ENCODE measurements at regions not wholly inside any gene's neighbourhood (a gene's known extent, or its start where the extent isn't known, plus 50 kb on each side); places are given as distances from the start of the nearest gene placed in this dataset.
"Not testable (repeated sequence)": the region's sequence is repeated elsewhere in the genome, so short reads cannot be mapped to it uniquely, and the experiment has no call there.

DNA sequence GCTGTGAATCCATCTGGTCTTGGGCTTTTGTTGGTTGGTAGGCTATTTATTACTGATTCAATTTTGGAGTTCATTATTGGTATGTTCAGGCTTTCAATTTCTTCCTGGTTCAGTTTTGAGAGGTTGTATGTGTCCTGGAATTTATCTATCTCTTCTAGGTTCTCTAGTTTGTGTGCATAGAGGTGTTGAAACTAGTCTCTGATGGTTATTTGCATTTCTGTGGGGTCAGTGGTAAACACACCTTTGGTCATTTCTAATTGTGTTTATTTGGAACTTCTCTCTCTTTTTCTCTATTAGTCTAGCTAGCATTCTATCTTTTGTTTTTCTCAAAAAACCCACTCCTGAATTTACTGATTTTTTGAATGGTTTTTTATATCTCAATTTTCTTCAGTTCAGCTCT, 70.1 kb upstream of the IRAK1BP1 start:
- no peaks in the 10 kb centered on the region for H3K27me3 Mint-ChIP-seq (ENCODE audit: insufficient read depth, unreplicated experiment)
- no peaks in the 10 kb centered on the region for H3K36me3 Mint-ChIP-seq (ENCODE audit: insufficient read depth, unreplicated experiment)
- H3K9me3 Mint-ChIP-seq (ENCODE audit: unreplicated experiment), result peaks cover 28% of the 10 kb centered on the region
- CTCF ChIA-PET, result no interaction called here
- TF ChIP-seq, protein P1, sequence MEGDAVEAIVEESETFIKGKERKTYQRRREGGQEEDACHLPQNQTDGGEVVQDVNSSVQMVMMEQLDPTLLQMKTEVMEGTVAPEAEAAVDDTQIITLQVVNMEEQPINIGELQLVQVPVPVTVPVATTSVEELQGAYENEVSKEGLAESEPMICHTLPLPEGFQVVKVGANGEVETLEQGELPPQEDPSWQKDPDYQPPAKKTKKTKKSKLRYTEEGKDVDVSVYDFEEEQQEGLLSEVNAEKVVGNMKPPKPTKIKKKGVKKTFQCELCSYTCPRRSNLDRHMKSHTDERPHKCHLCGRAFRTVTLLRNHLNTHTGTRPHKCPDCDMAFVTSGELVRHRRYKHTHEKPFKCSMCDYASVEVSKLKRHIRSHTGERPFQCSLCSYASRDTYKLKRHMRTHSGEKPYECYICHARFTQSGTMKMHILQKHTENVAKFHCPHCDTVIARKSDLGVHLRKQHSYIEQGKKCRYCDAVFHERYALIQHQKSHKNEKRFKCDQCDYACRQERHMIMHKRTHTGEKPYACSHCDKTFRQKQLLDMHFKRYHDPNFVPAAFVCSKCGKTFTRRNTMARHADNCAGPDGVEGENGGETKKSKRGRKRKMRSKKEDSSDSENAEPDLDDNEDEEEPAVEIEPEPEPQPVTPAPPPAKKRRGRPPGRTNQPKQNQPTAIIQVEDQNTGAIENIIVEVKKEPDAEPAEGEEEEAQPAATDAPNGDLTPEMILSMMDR (IDR thresholded peaks at IDR 0.05; ENCODE audit: unreplicated experiment), result no peak
- POLR2A ChIA-PET, result no interaction called here
- BruUV-seq (replicated peaks), result no TSS peak
- no peak overlapping the region for H3K27ac Mint-ChIP-seq (ENCODE audit: low read depth, unreplicated experiment)
- intact Hi-C loops (cut with micrococcal nuclease), result no loop called here
- no peak overlapping the region for H3K4me3 Mint-ChIP-seq (ENCODE audit: unreplicated experiment)
- H3K4me1 Mint-ChIP-seq (ENCODE audit: insufficient read depth, unreplicated experiment), result no peaks in the 10 kb centered on the region
- no peak for DNase-seq (ENCODE audit: unreplicated experiment)

DNA sequence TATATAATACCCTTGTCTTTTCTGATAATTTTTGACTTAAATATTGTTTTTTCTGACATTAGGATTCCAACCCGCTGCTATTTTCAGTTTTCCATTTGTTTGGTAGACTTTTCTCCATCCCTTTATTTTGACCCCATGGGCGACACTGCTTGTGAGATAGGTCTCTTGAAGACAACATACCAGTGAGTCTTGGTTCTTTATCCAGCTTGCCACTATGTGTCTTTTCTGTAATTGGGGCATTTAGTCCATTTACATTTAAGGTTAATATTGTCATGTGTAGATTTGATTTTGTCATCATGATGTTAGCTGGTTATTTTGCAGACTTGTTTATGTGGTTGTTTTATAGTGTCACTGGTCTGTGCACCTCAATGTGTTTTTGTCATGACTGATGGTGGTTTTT, 67.7 kb upstream of the IRAK1BP1 start:
- POLR2A ChIA-PET, result no interaction called here
- no peak for DNase-seq (ENCODE audit: unreplicated experiment)
- no TSS peak for BruUV-seq (replicated peaks)
- TF ChIP-seq, protein P1 (IDR thresholded peaks at IDR 0.05; ENCODE audit: unreplicated experiment), result no peak
- Mint-ChIP-seq H3K27me3 (ENCODE audit: insufficient read depth, unreplicated experiment) (no peaks in the 10 kb centered on the region), H3K36me3 (ENCODE audit: insufficient read depth, unreplicated experiment) (no peaks in the 10 kb centered on the region), H3K27ac (ENCODE audit: low read depth, unreplicated experiment) (no peak overlapping the region), H3K9me3 (ENCODE audit: unreplicated experiment) (peaks cover 35% of the 10 kb centered on the region), H3K4me1 (ENCODE audit: insufficient read depth, unreplicated experiment) (no peaks in the 10 kb centered on the region), H3K4me3 (ENCODE audit: unreplicated experiment) (no peak overlapping the region)
- intact Hi-C loops (cut with micrococcal nuclease), result no loop called here
- CTCF ChIA-PET, result no interaction called here

DNA sequence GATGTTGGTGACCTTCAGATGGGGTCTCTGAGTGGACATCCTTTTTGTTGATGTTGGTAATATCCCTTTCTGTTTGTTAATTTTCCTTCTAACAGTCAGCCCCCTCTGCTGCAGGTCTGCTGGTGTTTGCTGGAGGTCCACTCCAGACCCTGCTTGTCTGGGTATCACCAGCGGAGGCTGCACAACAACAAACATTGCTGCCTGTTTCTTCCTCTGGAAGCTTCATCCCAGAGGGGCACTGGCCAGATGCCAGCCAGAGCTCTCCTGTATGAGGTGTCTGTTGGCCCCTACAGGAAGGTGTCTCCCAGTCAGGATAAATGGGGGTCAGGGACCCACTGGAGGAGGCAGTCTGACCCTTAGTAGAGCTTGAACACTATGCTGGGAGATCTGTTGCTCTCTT, 60.6 kb upstream of the IRAK1BP1 start:
- H3K36me3 Mint-ChIP-seq (ENCODE audit: insufficient read depth, unreplicated experiment); intact Hi-C loops (cut with micrococcal nuclease); H3K4me3 Mint-ChIP-seq (ENCODE audit: unreplicated experiment); BruUV-seq (replicated peaks); H3K27me3 Mint-ChIP-seq (ENCODE audit: insufficient read depth, unreplicated experiment); H3K27ac Mint-ChIP-seq (ENCODE audit: low read depth, unreplicated experiment); DNase-seq (ENCODE audit: unreplicated experiment): not testable (repeated sequence)
- Mint-ChIP-seq H3K9me3 (ENCODE audit: unreplicated experiment) (peaks cover 18% of the 10 kb centered on the region), H3K4me1 (ENCODE audit: insufficient read depth, unreplicated experiment) (peaks cover 27% of the 10 kb centered on the region)
- ChIA-PET CTCF (interaction anchor here (0.7 to 1.1 kb wide), 3 partner anchors 29 to 1288 kb away, joined by 3 to 4 read pairs (median 3); no protein-coding TSS in a partner anchor), POLR2A (interaction anchor here (0.7 kb wide), 1 partner anchor 1063 kb away, joined by 3 read pairs; no protein-coding TSS in a partner anchor)

DNA sequence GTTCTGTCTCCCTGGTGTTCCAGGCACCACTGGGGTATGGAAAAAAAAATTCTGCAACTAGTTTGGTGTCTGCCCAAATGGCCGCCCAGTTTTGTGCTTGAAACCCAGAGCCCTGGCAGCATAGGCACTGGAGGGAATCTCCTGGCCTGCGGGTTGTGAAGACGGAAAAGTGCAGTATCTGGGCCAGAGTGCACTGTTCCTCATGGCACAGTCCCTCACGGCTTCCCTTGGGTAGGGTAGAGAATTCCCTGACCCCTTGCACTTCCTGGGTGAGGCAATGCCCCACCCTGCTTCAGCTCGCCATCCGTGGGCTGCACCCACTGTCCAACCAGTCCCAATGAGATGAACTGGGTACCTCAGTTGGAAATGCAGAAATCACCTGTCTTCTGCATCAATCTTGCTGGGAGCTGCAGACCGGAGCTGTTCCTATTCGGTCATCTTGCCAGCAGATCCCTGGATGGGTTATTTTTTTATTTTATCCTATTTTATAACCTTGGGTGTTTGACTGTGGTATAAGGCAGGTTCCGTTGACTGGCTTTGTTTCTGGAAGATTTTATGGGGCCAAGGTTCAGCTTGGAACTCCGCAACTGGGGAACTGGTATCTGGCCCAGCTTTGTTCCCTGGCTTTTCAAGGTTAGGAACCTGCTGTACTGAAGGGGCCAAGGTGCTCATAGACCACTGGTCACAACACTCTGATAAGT, 59.5 kb upstream of the IRAK1BP1 start:
- DNase-seq (ENCODE audit: unreplicated experiment); CTCF ChIA-PET; intact Hi-C loops (cut with micrococcal nuclease); BruUV-seq (replicated peaks); H3K27me3 Mint-ChIP-seq (ENCODE audit: insufficient read depth, unreplicated experiment); H3K36me3 Mint-ChIP-seq (ENCODE audit: insufficient read depth, unreplicated experiment); H3K27ac Mint-ChIP-seq (ENCODE audit: low read depth, unreplicated experiment); POLR2A ChIA-PET; H3K4me3 Mint-ChIP-seq (ENCODE audit: unreplicated experiment): not testable (repeated sequence)
- peaks cover 18% of the 10 kb centered on the region for H3K9me3 Mint-ChIP-seq (ENCODE audit: unreplicated experiment)
- H3K4me1 Mint-ChIP-seq (ENCODE audit: insufficient read depth, unreplicated experiment), result peaks cover 29% of the 10 kb centered on the region

DNA sequence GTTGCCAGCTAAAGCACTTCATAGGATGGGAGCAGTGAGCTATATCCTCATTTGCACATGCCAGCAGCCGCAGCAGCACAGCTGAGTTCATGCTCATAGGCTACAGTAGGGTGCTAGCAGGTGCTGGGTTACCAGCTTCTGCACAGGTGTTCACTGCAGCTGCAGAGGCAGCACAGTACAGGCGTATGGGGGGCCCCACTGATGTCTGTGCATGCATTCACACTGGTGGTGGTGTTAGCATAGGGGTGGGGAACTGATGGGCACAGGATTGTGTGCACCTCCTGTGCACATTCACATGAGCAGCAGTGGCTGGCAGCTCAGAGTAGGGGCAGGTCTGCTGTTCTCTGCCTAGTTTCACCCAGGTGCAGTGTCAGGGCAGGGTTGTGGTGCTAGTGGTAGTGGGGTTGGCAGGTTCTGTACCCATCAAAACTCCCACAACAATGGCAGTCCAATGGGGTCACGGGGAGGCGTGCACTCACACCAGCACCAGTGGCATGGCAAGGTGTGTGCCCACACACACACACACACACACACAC, 58.9 kb upstream of the IRAK1BP1 start:
- no peak overlapping the region for H3K4me3 Mint-ChIP-seq (ENCODE audit: unreplicated experiment)
- BruUV-seq (replicated peaks), result no TSS peak
- TF ChIP-seq, protein P1 (IDR thresholded peaks at IDR 0.05; ENCODE audit: unreplicated experiment), result no peak
- intact Hi-C loops (cut with micrococcal nuclease), result no loop called here
- H3K36me3 Mint-ChIP-seq (ENCODE audit: insufficient read depth, unreplicated experiment), result peaks cover 6% of the 10 kb centered on the region
- CTCF ChIA-PET, result no interaction called here
- H3K9me3 Mint-ChIP-seq (ENCODE audit: unreplicated experiment), result peaks cover 18% of the 10 kb centered on the region
- no peaks in the 10 kb centered on the region for H3K27me3 Mint-ChIP-seq (ENCODE audit: insufficient read depth, unreplicated experiment)
- POLR2A ChIA-PET, result no interaction called here
- DNase-seq (ENCODE audit: unreplicated experiment), result no peak
- H3K27ac Mint-ChIP-seq (ENCODE audit: low read depth, unreplicated experiment), result no peak overlapping the region
- peaks cover 29% of the 10 kb centered on the region for H3K4me1 Mint-ChIP-seq (ENCODE audit: insufficient read depth, unreplicated experiment)
